A673 (cell line): ENCODE measurements at regions not wholly inside any gene's neighbourhood (a gene's known extent, or its start where the extent isn't known, plus 50 kb on each side); places are given as distances from the start of the nearest gene placed in this dataset.

Experiments
- BruUV-seq: library from RNA; stranded (reverse); fragments of 400-500 nt; replicated peaks from 2 replicates; lab custom pipeline; 2021; lab: Mats Ljungman, UMichigan
- CTCF ChIA-PET: fragments of 300-600 bp; sonication (Branson Sonifier 250); formaldehyde crosslinking; loops from one replicate; lab custom pipeline; 2022; ENCODE audit warnings: antibody characterized with exemption; lab: Charles Lee
- POLR2A ChIA-PET: fragments of 300-600 bp; sonication (Branson Sonifier 250); formaldehyde crosslinking; loops from one replicate; lab custom pipeline; 2022; ENCODE audit warnings: antibody characterized with exemption; ENCODE audit not compliant: low non-redundant PET; lab: Charles Lee
- DNase-seq: peaks from one replicate; pipeline ENCODE4 v3.0.0-alpha.2; 2015; ENCODE audit warnings: low spot score
- H3K27ac ChIP-seq: fragments of 200-600 bp; sonication (generic); 2 replicates; pipeline ENCODE4 v1.5.1; 2016; ENCODE audit warnings: mixed run types, low read depth, mild to moderate bottlenecking, mixed read lengths, antibody characterized with exemption, low read length; ENCODE audit not compliant: poor library complexity, severe bottlenecking
- H3K27me3 ChIP-seq: fragments of 200-600 bp; sonication (generic); replicated peaks from 2 replicates; pipeline ENCODE4 v1.6.1; 2017; ENCODE audit warnings: mixed run types, low read depth, mild to moderate bottlenecking, mixed read lengths, antibody characterized with exemption, low read length; ENCODE audit not compliant: insufficient read depth, poor library complexity
- H3K36me3 ChIP-seq: fragments of 200-600 bp; sonication (generic); 2 replicates; pipeline ENCODE4 v1.6.1; 2016; ENCODE audit warnings: mixed run types, mild to moderate bottlenecking, mixed read lengths, antibody characterized with exemption, low read length; ENCODE audit not compliant: insufficient read depth, poor library complexity, severe bottlenecking
- H3K4me1 ChIP-seq: fragments of 200-600 bp; sonication (generic); 2 replicates; pipeline ENCODE4 v1.6.1; 2017; ENCODE audit warnings: mixed run types, mild to moderate bottlenecking, mixed read lengths, antibody characterized with exemption, low read length; ENCODE audit not compliant: insufficient read depth, poor library complexity, severe bottlenecking
- H3K4me3 ChIP-seq: fragments of 200-600 bp; sonication (generic); 2 replicates; pipeline ENCODE4 v1.5.1; 2016; ENCODE audit warnings: low read depth, mixed run types, mild to moderate bottlenecking, mixed read lengths, low read length; ENCODE audit not compliant: poor library complexity, severe bottlenecking
- H3K9me3 ChIP-seq: fragments of 200-600 bp; sonication (generic); 2 replicates; pipeline ENCODE4 v1.6.1; 2016; ENCODE audit warnings: mixed run types, low read depth, mild to moderate bottlenecking, mixed read lengths, antibody characterized with exemption, low read length; ENCODE audit not compliant: poor library complexity, severe bottlenecking
- EZH2 ChIP-seq: fragments of 200-600 bp; sonication (generic); IDR thresholded peaks from 2 replicates; pipeline ENCODE4 v1.6.1; 2017; ENCODE audit warnings: borderline replicate concordance, low read depth, mild to moderate bottlenecking, mixed read lengths, antibody characterized with exemption, low read length; ENCODE audit not compliant: poor library complexity, severe bottlenecking
- intact Hi-C: fragments of 100-400 bp; cut with micrococcal nuclease; formaldehyde crosslinking; loops from one replicate; pipeline ENCODE4 v1.10.0; 2022; ENCODE audit not compliant: unreplicated experiment
- TF ChIP-seq, protein P1 (sequence below): fragments of 300-800, 200-600 bp; sonication (generic); conservative IDR thresholded peaks from 2 replicates; pipeline ENCODE4 v1.5.1; 2017; ENCODE audit warnings: low read depth, mild to moderate bottlenecking, antibody characterized with exemption, low read length, moderate library complexity, mixed read lengths

DNA sequence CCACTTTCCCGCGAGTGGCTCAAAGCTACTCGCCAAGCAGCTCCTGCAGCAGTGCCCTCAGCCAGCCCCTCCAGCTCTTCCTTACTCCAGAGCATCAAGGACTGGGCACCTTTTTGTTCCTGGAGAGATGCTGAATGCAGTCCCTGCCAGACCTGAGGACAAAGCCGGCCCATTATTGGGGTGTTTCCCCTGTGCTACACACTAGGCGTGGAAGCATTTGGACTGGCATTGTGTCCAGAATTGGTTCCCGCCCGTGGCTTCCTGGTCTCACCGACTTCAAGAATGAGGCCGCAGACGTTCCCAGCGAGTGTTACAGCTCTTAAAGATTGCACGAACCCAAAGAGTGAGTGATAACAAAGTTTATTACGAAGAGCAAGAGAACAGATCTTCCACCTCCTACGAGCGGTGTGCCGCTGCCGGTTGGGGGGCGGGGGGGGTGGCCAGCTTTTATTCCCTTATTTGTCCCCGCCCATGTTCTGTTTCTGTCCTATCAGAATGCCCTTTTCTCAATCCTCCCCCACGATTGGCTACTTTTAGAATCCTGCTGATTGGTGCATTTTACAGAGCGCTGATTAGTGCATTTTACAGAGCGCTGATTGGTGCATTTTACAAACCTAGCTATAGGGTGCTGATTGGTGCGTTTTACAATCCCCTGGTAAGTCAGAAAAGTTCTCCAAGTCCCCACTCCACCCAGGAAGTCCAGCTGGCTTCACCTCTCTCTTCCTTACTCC, 62.4 kb downstream of the NSMCE3 start:
- no TSS peak for BruUV-seq
- Histone ChIP-seq H3K4me3 (no peak overlapping the region), H3K36me3 (no peaks in the 10 kb centered on the region), H3K27me3 (no peaks in the 10 kb centered on the region), H3K9me3 (no peaks in the 10 kb centered on the region), H3K27ac (no peak overlapping the region), H3K4me1 (no peaks in the 10 kb centered on the region)
- TF ChIP-seq, protein P1, sequence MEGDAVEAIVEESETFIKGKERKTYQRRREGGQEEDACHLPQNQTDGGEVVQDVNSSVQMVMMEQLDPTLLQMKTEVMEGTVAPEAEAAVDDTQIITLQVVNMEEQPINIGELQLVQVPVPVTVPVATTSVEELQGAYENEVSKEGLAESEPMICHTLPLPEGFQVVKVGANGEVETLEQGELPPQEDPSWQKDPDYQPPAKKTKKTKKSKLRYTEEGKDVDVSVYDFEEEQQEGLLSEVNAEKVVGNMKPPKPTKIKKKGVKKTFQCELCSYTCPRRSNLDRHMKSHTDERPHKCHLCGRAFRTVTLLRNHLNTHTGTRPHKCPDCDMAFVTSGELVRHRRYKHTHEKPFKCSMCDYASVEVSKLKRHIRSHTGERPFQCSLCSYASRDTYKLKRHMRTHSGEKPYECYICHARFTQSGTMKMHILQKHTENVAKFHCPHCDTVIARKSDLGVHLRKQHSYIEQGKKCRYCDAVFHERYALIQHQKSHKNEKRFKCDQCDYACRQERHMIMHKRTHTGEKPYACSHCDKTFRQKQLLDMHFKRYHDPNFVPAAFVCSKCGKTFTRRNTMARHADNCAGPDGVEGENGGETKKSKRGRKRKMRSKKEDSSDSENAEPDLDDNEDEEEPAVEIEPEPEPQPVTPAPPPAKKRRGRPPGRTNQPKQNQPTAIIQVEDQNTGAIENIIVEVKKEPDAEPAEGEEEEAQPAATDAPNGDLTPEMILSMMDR, result no peak
- TF ChIP-seq EZH2, result no peak
- no peak for DNase-seq
- intact Hi-C loops, result no loop called here
- ChIA-PET POLR2A (no interaction called here), CTCF (no interaction called here)

DNA sequence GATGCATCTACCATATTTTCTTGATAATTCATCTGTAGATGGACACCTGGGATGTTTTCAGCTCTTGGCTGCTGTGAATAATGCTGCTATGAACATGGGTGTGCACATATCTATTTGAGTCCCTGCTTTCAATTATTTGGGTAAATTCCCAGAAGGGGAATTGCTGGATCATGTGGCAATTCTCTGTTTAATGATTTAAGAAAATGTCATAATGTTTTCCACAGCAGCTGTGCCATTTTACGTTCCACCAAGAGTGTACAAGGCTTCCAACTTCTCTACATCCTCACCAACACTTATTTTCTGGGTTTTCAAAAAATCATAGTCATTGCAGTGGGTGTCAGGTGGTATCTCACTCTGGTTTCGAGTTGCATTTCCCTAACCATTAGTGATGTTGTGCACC, 64.4 kb downstream of the NSMCE3 start:
- TF ChIP-seq, protein P1, result no peak
- no peak for TF ChIP-seq EZH2
- H3K27me3 ChIP-seq, result no peaks in the 10 kb centered on the region
- intact Hi-C loops, result no loop called here
- H3K4me3 ChIP-seq, result no peak overlapping the region
- no peak overlapping the region for H3K27ac ChIP-seq
- ChIA-PET CTCF (no interaction called here), POLR2A (no interaction called here)
- no peaks in the 10 kb centered on the region for H3K4me1 ChIP-seq
- no peaks in the 10 kb centered on the region for H3K36me3 ChIP-seq
- H3K9me3 ChIP-seq, result no peaks in the 10 kb centered on the region
- no peak for DNase-seq
- no TSS peak for BruUV-seq

- no peak for DNase-seq
- no peaks in the 10 kb centered on the region for H3K36me3 ChIP-seq
- CTCF ChIA-PET, result no interaction called here
Measured at GRCh38 chr15:29204369-29204755, 65.3 kb downstream of the NSMCE3 start.

More at GRCh38 chr15:29204369-29204755, 65.3 kb downstream of the NSMCE3 start:
- BruUV-seq, result no TSS peak
- H3K27me3 ChIP-seq, result no peaks in the 10 kb centered on the region
- no peak overlapping the region for H3K4me3 ChIP-seq
- POLR2A ChIA-PET, result no interaction called here
- no peak for TF ChIP-seq EZH2
- TF ChIP-seq, protein P1, result no peak
- no peaks in the 10 kb centered on the region for H3K4me1 ChIP-seq
- no peak overlapping the region for H3K27ac ChIP-seq
- no peaks in the 10 kb centered on the region for H3K9me3 ChIP-seq
- intact Hi-C loops, result no loop called here
